ENCODE measurements at regions not wholly inside any gene's neighbourhood (a gene's known extent, or its start where the extent isn't known, plus 50 kb on each side); places are given as distances from the start of the nearest gene placed in this dataset.

DNA sequence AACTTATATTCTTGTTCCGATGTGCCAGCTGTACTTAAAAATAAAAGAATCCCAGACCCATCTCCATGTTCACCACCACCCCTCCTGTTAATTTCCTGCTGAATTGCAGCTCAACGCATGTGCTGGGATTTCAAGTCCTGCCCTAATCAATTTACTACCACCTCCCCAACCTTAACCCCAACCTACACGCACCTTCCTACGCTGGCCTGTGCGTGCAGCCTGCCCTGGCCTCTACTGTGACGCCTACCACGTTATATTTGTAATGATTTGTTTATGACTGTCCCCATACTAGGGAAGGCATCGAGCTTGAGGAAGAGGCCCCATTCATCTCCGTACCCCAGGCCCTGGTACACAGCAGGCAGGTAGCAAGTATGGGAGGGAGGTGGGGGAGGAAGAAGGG lies 251.1 kb downstream of the MRTFB start:
- Histone ChIP-seq H3K9ac (ENCODE audit: low read length) (no peak overlapping the region), H4K5ac (ENCODE audit: low read length) (no peak overlapping the region), H3K4me3 (ENCODE audit: low read length) (no peak overlapping the region), H2BK15ac (replicated peaks; ENCODE audit: low read depth) (no peak overlapping the region), H3K27ac (ENCODE audit: low read depth, low read length) (no peak overlapping the region), H2BK120ac (ENCODE audit: low read depth, low read length) (no peak overlapping the region), H3K79me2 (ENCODE audit: control insufficient read depth, insufficient read depth, low read length) (no peaks in the 10 kb centered on the region), H3K18ac (ENCODE audit: low read length) (no peak overlapping the region), H3K4me1 (ENCODE audit: control insufficient read depth, low read depth, low read length) (no peaks in the 10 kb centered on the region), H2AK5ac (ENCODE audit: low read length) (no peak overlapping the region), H3K79me1 (ENCODE audit: low read length) (peaks cover 8% of the 10 kb centered on the region), H2BK5ac (ENCODE audit: low read length) (no peak overlapping the region), H3K36me3 (ENCODE audit: control insufficient read depth, insufficient read depth, low read length) (no peaks in the 10 kb centered on the region), H3K4ac (ENCODE audit: low read depth, low read length) (no peak overlapping the region), H3K27me3 (ENCODE audit: insufficient read depth, low read length, poor library complexity) (no peaks in the 10 kb centered on the region), H3K56ac (ENCODE audit: low read length) (no peak overlapping the region), H3K23ac (ENCODE audit: low read length) (no peak overlapping the region), H3K4me2 (ENCODE audit: low read length) (no peak overlapping the region), H4K8ac (ENCODE audit: low read depth, low read length) (no peak overlapping the region)
- no CpG with 5 or more reads among the region's 9 CpGs for WGBS (ENCODE audit: extremely low coverage, insufficient coverage, low lambda C conversion rate)
- DNase-seq = no peak

DNA sequence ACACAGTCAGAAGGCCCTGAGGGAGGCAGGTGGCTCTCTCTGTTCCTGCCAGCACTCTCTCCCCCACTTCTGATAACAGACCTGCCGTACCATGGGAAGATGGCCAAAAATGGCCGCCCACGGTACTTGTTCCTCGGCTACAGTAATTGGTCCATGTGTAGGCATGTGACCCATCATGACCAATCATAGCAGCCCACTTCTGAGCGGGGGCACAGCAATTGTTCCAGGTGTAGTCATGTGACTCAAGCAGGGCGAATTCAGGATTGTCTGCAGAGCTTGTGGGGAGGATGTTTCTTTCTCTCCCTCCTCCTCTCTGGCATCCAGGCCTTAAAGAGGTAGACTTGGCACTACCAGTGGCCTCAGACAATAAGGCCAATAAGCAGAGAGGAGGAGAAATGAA lies 250.4 kb downstream of the MRTFB start:
- Histone ChIP-seq H3K27me3 (ENCODE audit: insufficient read depth, low read length, poor library complexity) (no peaks in the 10 kb centered on the region), H3K36me3 (ENCODE audit: control insufficient read depth, insufficient read depth, low read length) (no peaks in the 10 kb centered on the region), H2BK5ac (ENCODE audit: low read length) (no peak overlapping the region), H2BK15ac (replicated peaks; ENCODE audit: low read depth) (no peak overlapping the region), H3K4me3 (ENCODE audit: low read length) (no peak overlapping the region), H3K4me1 (ENCODE audit: control insufficient read depth, low read depth, low read length) (no peaks in the 10 kb centered on the region), H3K79me1 (ENCODE audit: low read length) (peaks cover 8% of the 10 kb centered on the region), H3K79me2 (ENCODE audit: control insufficient read depth, insufficient read depth, low read length) (no peaks in the 10 kb centered on the region), H2AK5ac (ENCODE audit: low read length) (no peak overlapping the region), H3K27ac (ENCODE audit: low read depth, low read length) (no peak overlapping the region), H3K4ac (ENCODE audit: low read depth, low read length) (no peak overlapping the region), H4K8ac (ENCODE audit: low read depth, low read length) (no peak overlapping the region), H4K5ac (ENCODE audit: low read length) (no peak overlapping the region), H3K4me2 (ENCODE audit: low read length) (no peak overlapping the region), H3K18ac (ENCODE audit: low read length) (no peak overlapping the region), H2BK120ac (ENCODE audit: low read depth, low read length) (no peak overlapping the region), H3K23ac (ENCODE audit: low read length) (no peak overlapping the region), H3K9ac (ENCODE audit: low read length) (no peak overlapping the region), H3K56ac (ENCODE audit: low read length) (no peak overlapping the region)
- WGBS (ENCODE audit: extremely low coverage, insufficient coverage, low lambda C conversion rate) = no CpG with 5 or more reads among the region's 6 CpGs
- peak; percentile 43 for DNase-seq

DNA sequence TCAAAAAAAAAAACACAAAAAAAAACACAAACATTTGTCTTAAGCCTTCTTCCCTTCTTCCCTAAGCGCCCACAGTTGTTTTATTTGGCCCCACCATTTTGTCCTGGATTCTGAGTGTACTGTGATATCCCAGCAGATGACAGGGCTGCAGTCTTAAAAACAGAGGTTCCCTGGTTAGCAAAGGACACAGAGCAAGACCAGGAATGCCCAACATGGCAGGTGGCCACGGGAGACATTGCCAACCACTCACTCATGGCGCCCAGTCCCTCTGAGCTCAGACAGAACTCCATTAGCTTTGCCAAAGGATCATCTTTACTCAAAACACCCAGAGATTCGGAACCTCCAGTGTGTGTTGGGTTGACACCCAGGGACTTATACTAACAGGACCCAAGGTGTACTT lies 249.3 kb downstream of the MRTFB start:
- Histone ChIP-seq H3K4me3 (ENCODE audit: low read length) (no peak overlapping the region), H2BK15ac (replicated peaks; ENCODE audit: low read depth) (no peak overlapping the region), H3K4ac (ENCODE audit: low read depth, low read length) (no peak overlapping the region), H3K27ac (ENCODE audit: low read depth, low read length) (no peak overlapping the region), H2BK5ac (ENCODE audit: low read length) (no peak overlapping the region), H3K56ac (ENCODE audit: low read length) (no peak overlapping the region), H3K23ac (ENCODE audit: low read length) (no peak overlapping the region), H3K79me1 (ENCODE audit: low read length) (peaks cover 10% of the 10 kb centered on the region), H4K5ac (ENCODE audit: low read length) (no peak overlapping the region), H2AK5ac (ENCODE audit: low read length) (no peak overlapping the region), H3K27me3 (ENCODE audit: insufficient read depth, low read length, poor library complexity) (no peaks in the 10 kb centered on the region), H3K79me2 (ENCODE audit: control insufficient read depth, insufficient read depth, low read length) (peaks cover 1% of the 10 kb centered on the region), H3K9ac (ENCODE audit: low read length) (no peak overlapping the region), H3K4me2 (ENCODE audit: low read length) (no peak overlapping the region), H3K18ac (ENCODE audit: low read length) (no peak overlapping the region), H3K4me1 (ENCODE audit: control insufficient read depth, low read depth, low read length) (no peaks in the 10 kb centered on the region), H2BK120ac (ENCODE audit: low read depth, low read length) (no peak overlapping the region), H4K8ac (ENCODE audit: low read depth, low read length) (no peak overlapping the region), H3K36me3 (ENCODE audit: control insufficient read depth, insufficient read depth, low read length) (no peaks in the 10 kb centered on the region)
- no peak for DNase-seq
- no CpG with 5 or more reads among the region's 4 CpGs for WGBS (ENCODE audit: extremely low coverage, insufficient coverage, low lambda C conversion rate)
